Kidney tubule cell (primary cell): ENCODE measurements at regions not wholly inside any gene's neighbourhood (a gene's known extent, or its start where the extent isn't known, plus 50 kb on each side); places are given as distances from the start of the nearest gene placed in this dataset.
A peak's percentile ranks its signal among the peaks of the same experiment; 100 is the strongest.
"Not testable (repeated sequence)": the region's sequence is repeated elsewhere in the genome, so short reads cannot be mapped to it uniquely, and the experiment has no call there.

ENCODE experiments used
- DNase-seq: peaks from one replicate; pipeline ENCODE4 v3.0.0-alpha.2; 2018; ENCODE audit warnings: low spot score

DNA sequence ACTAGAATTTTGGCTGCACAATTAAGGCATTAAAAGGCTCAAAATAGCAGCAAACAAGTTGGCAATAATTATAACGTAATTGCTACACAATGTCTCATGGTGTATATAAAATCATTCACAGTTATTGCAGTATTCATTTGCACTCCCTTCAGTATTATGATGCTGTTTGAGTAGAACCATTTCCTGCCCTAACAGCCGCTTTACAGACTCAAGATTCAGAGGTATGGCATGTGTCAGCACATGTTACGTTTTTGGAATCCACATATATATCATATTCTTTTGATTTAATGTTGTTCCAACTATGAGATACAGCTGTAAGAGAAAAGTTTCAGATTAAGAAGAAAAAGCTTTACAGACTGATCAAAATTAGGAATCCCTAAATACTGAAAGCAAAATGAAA lies 56.3 kb upstream of the NCKAP5 start:
- no peak for DNase-seq

DNA sequence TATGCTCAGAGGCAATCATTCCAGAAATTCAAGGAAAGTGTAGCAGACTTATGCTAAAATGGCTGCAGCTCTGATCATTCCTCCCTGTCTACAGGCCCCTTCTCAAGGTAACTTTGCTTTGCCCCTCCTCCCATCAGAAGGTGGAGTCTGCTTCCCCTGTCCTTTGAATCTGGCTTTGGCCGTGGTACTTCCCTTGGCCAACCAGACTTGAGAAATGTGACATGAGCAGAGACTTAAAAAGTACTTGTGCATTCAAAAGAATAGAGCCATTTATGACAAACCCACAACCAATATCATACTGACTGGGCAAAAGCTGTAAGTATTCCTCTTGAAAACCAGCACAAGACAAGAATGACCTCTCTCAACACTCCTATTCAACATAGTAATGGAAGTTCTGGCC lies 59.5 kb upstream of the NCKAP5 start:
- no peak for DNase-seq

DNA sequence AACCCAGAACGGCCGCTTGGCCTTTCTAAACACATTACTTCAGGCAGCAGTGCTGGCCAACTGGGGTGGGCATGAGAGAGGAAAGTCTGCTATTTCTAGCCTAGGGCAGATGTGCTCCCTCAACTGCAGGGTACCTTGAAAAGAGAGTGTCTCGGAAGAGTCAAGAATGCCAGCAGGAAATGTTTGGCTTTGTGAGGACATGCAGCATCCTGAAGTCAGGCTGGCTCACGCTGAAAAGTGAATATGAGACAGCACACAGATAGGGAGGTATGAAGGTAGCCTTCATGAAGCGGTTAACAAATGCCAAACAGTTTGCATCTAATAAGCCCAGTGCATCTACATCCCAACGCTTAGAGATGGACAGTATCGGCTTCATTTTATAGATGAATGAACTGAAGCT lies 65.0 kb upstream of the NCKAP5 start:
- no peak for DNase-seq

DNA sequence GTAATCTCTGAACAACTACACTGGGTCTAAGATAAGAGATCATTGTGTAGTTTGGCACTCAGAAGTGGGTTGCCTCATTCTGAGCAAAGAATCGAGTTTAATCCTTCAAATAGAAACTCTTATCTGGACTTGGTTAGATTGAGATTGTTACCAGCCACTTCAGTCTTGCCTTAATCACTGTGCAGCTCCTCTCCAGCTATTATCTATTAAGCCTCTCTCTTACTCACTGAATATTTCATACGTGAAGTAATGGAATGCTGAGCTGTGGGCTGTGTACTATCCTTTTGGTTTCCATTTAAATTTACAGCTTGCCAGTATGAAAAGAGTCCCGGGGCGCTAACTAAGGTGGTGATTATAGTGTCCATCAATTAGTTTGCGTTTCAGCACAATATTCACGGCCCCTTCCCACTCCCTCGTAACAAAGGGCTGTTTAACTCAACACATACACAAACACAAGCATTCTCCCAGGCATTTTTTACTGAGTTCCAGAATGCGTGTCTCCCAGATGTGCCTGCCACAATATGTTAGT lies 65.7 kb upstream of the NCKAP5 start:
- peak; percentile 76 for DNase-seq

DNA sequence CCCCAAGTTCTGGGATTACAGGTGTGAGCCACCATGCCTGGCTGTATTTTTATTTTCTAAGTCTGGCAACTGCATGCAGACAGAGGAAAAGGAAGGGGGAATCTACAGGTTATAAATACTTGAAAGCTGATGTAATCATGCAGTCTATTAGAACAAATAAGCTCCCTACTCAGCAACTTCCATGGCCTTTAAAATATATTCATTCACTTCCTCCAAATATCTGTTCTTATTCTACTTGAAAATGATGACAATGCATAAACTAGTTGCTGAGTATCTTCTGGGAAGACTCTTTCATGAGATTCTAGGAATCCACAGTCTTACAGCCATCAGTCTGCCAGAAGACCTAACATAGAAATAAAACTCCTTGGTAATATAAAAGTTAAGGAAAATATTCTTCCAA lies 66.9 kb upstream of the NCKAP5 start:
- peak; percentile 77 for DNase-seq

DNA sequence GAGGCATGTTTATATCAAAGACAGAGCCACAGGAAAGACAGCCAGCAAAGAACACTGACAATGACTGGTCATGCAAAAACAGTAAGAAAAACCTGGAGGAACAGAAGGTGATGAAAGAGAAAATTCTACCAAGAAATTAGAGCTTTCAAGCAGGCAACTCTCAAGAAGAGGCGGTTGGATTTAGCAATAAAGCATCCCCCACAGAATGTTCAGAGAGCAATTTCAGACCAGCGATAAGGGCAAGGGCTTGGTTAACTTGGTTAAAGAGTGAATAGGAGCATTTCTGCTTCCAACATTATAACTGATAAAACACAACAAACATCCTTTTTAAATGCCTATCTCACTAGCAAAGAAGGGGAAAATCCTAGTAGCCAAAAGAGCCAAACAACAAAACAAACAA lies 68.0 kb upstream of the NCKAP5 start:
- no peak for DNase-seq

DNA sequence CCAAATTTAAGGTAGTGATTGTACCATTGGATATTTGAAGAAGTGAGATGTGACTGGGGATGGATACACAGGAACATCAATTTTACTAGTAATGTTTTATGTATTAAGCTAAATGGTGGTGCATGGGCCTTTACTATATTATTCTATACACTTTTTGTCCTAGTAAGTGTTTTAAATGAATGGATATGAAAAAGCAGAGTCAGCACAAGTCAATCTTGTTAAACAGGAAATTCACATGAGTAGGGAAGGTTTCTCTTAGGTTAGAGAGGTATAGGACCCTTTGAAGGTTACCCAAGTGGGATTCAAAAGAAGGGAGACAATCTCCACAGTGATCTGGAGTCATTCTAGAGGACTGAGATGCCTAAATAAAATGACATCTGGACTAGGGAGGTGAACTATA lies 71.8 kb upstream of the NCKAP5 start:
- no peak for DNase-seq

DNA sequence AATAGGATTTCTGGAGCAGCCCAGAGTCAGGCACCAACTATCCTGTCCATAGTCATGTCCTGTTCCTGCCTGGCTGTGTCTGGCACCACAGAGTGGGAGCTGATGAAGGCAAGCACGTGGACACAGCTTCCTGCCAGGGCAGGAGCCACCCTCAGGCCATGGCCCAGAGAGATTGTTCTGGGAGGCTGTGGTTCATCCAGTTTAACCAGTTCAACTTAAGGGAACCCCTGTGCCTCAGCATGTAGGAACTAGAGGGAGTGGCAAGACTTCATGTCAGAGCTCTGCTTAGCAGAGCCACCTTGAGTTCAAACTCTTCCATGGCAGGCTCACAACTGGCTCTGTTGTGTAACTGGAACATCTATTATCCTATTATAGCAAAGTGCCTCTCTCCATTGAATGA lies 73.2 kb upstream of the NCKAP5 start:
- DNase-seq = peak; percentile 66

DNA sequence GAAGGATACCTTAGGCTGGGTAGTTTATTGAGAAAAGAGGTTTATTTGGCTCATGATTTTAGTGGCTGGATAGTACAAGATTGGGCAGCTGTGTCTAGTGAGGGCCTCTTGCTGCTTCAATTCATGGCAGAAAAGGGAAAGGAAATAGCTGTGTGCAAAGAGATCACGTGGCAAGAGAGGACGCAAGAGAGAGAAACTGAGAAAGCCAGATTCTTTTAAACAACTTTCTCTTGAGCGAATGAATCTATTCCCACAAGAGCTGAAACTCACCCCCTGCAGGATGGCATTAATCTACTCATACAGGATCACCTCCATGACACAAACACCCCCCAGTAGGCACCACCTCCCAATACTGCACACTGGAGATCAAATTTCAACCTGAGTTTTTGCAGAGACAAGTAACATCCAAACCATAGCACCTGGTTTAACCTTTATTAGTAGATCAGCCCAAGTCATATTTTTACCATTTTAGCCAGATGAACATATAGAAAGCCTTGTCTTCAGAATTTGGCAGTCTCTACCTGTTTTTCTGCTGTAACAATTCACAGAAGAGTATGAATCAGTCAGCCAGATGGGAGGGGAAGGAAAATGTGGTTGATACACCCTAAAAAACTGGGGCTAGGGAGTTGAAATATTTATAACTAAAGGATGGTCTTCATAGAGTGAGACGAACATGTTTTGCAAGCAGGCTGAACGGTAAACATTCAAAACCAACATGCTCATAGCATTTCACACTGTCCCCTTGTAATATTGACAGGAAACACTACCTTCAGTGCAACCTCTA lies 73.9 kb upstream of the NCKAP5 start:
- DNase-seq = no peak

DNA sequence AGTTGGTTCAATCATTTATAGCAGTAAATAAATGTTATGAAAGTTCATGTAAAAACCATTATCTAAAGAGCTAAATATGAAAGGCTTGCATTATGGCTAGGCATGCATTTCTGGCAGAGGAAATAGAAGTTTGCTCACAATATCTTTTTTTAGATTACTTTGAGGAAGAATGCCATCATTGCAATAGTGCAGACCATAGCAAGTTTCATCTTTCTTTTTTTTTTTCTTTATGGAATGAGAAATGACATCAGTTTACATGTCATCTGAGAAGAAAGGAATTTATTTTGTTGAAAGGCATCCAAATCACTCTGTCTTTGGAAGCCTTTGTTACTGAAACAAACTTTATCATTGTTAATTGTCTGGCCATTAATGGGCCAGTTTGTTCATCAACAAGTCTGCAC lies 74.5 kb upstream of the NCKAP5 start:
- no peak for DNase-seq

DNA sequence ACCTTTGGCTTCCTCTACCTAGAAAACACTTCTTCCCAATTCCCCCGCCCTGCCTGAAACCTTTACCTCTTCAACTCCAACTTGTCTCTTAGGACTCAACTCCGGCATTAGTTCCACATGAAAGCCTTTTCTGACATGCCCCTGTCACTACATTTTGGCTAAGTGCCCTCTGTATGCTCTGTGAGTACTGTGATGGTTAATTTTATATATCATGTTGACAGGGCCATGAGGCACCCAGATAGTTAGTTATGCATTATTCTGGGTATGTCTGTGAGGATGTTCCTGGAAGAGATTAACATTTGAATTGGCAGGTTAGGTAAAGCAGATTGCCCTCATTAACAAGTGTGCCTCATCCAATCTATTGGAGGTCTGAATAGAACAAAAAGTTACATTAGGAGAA lies 75.6 kb upstream of the NCKAP5 start:
- DNase-seq = no peak

DNA sequence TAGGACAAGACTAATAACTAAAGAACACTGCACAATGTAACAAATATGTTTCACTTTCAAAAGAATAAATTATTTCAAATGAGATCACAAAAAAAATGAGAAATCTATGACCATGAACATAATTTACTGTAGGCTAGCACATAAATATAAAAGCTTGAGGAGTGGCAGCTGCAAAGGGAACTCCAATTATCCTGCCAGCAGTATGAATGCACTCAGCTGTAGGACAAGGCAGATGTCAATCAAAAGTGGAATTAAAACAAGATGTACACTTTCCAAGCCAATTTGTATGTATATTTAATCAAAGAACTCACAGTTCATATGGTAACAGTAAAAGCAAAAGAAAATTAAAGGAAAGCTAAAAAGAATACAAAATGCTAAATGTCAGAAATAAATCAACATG lies 76.6 kb upstream of the NCKAP5 start:
- DNase-seq = no peak

DNA sequence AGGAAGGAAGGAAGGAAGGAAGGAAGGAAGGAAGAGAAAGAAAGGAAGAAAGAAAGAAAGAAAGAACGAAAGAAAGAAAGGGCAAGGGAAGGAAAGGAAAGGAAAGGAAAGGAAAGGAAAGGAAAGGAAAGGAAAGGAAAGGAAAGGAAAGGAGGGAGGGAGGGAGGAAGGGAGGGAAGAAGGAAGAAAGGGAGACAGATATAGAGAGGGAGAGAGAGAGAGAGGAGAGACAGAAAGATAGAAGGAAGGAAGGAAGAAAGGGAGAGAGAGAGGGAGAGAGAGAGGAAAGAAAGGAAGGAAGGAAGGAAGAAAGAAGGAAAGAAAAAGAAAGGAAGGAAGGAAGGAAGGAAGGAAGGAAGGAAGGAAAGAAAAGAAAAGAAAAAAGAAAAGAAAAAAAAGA lies 79.1 kb upstream of the NCKAP5 start:
- not testable (repeated sequence) for DNase-seq

DNA sequence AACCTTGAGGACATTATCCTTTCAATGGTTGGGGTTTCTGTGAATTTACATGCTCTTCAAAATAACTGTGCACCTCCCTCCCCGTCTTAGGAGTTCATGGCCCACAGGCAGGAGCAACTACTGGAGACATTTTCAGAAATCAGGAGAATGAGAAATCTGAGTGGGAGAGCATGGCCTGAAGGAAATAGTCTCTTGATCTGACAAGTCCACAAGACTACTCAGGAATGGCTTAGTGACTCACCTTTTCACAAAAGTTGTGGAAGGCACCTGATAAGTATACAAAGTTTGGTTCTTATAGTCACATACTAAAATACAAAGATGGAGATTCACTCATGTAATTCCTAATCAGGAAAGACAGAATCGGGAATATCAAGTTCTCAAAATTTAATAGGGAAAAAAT lies 83.6 kb upstream of the NCKAP5 start:
- DNase-seq = no peak

DNA sequence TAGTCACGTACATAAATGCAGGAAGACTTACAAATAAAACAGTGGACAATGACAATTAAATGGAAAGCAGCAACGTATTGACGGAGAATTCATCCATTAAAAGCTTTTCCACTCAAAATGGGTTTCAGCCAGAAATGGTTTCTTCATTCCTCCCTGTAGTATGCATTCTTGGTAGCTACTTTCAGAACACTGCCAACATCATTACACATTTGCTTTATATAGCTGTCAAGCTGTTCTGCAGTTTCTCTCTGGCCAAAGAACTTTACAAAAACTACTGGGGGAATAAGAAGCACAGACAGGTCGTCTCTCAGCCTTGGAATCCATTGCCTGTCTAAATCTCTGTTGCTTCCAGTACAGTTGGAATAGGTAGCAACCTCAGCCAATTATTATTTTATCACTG lies 84.1 kb upstream of the NCKAP5 start:
- DNase-seq = no peak

DNA sequence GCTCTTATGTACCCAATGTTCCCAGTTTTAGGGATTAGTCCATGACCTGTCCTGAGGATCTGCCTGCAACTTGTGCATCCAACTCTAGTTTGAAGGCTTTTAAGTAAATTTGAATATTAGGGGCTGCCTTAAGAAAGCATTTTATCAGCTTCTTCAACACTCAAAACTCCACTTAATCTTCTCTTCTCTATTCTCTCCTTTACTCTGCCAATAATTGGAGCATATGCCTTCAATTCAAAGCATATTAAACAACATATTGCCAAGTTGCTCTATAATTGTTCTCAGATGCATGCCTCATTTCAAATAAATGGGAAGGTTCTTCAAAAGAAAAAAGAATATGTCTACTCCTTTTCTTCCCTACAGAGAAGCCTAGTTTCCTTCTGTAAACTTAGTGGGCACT lies 84.8 kb upstream of the NCKAP5 start:
- DNase-seq = no peak

DNA sequence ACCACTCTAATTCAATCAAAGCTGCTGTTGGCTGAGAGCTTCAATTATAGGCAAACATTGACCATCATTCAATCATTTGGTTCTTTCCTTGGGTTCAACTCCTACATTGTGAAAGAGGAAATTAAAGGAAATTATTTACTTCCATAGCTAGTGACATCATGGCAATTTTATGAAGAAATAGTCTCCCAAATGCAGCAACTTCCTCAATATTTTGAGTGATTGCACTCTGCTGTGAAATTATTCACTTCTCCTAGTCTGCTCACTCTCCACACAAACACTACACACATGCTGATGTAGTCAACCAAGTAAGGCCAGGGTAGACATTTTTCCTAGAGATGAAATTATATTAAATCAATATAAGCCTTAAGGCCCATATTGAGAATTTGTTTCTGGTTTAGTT lies 86.7 kb upstream of the NCKAP5 start:
- peak; percentile 35 for DNase-seq

DNA sequence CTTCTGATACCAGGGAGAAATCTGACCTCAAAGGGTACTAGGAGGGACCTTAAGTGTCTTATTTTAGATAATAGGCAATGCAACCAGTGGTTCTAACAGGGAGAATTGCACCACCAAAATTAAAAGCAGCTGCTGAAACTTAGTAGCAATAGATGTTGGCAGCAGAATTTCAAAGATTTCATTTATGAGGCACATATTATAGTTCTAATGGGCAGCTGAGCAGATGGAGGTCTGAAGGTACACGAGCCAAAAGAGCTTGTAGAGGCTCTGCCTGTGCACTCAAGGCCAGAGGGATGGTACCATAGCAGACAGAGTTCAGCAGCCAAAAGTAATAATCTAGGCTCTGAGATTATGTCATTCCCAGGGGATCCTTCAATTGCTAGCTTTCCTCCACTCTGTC lies 87.3 kb upstream of the NCKAP5 start:
- DNase-seq = no peak

DNA sequence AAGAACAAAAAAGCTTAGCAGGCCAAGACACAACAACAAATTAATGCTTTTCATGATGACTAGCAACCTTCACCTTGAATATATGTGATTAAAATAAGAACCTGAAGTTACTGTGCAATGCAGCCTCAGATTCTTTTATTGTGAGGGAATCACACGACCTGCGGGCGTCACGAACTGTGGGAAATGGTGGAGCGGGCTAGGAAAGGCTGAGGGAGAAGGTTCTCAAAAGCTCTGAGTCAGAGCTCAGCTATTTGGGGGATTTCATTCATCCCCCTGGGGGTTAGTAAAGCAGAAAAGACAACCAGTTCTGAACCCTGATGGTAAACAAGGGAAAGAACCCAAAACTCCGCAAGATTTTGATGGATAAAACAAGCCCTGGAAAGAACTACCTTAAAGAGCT lies 89.3 kb upstream of the NCKAP5 start:
- DNase-seq = peak; percentile 86

DNA sequence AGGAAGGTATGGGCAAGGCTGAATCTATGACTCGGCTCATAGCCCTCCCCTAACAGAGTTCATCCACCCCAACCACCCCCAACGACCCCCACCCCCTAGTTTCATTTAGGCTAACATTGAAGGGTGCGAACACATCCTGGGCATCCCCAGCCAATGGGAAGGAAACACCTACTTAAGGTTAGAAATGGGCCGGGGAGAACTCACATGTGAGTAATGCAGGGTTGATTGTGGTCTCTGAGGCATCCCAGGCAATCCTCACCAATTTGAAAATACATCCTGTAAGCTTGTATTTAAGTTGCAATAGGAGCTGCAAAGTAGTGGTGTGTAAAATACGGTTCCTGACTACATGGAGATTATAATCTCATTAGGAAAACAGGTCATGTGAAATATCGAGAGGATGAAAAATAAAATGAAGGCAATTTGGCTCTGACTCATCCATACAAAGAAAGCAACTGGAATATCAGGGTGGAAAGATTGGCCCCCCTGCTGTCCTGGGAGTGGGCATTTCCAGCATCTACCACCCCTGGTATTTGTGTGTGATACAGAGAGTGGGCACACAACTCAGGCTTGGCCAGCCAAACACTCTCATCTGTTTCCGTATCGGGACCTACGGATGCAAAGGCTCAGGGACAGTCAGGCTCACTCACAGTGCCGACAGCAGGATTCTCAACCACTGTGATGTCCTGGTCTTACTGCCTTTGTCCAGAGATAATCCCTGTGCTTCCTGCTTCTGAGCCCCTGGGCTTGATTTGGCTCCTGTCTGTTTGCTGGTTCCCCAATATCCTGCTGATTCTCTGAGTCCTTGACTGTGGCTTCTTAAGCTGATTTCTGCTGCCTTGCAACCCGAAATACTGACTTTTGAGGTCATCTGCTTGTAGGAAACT lies 90.0 kb upstream of the NCKAP5 start:
- DNase-seq = peak; percentile 83

DNA sequence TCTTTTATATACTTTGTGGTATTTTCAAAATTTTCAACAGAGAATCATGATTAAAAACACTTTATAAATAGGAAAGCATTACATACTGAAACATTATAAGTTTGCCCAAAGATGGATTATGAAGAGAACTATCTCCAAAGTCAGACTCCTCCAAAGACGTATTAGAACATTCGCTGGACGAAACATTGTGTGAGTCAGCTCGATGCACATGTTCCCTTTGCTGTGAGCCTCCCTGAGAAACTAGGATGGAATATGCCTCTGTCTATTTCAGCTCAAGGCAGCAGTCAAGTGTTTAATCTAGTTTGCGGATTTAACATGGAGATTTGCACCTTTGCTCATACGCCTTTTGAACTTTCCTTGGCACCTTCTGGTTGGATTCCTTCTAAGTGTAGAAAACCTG lies 92.2 kb upstream of the NCKAP5 start:
- DNase-seq = no peak

DNA sequence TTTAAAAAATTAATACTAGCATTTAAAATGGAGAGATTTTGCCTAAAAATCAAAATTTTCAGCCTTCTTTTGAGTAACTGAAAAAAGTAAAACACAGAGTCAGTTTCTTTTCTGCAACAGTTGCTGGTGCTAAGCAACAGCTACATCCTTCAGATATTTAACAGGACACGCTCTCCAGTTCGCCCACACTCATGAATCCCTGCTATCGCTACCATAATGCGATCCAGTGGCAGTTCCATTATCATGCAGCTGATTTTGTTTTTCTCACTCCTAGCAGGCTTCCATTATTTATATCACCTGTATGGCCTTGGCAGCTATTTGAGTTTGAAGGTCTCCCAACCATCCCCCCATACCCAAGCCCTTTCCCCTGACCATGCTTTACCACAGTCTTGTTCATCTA lies 93.1 kb upstream of the NCKAP5 start:
- no peak for DNase-seq

DNA sequence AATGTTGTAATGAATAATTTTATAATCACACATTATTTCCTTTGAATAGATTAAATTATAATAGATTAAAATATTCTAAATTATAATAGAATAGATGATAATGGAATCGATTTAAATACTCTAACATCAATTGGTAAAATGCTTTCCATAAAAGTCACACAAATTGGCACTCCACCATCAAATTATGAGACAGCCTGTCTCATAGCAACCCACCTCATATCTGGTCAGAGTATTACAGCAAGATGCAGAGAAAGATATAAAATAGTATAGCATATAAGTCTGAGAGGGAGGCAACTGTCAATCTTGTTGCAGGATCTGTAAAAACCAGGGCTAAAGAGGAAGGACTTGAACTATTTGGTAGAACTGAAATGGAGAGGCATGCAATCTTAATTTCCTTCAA lies 98.4 kb upstream of the NCKAP5 start:
- no peak for DNase-seq
